ENCODE measurements at regions not wholly inside any gene's neighbourhood (a gene's known extent, or its start where the extent isn't known, plus 50 kb on each side); places are given as distances from the start of the nearest gene placed in this dataset.
"Not testable (repeated sequence)": the region's sequence is repeated elsewhere in the genome, so short reads cannot be mapped to it uniquely, and the experiment has no call there.

DNA sequence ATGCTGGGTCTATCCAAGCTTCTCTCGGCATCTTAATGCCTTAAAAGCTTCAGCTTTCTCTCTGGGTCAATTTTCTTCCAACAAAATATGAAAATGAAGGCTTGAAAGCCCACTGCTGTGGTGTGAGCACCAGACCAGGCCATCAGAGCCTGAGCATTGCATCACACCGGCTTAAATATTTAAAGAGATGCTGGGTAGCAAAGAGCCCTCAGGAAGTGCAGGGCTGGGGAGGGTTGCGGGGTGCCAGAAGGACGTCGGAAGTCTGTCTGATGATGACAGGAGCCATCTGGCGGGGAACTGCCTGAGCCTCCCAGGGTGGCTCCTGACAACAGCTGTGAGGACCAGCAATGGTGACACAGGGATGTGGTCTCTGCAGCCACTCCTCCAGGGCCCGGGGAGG lies 185.5 kb downstream of the OLFM1 start:
- DNase-seq (ENCODE audit: low read depth, low spot score) = no peak

DNA sequence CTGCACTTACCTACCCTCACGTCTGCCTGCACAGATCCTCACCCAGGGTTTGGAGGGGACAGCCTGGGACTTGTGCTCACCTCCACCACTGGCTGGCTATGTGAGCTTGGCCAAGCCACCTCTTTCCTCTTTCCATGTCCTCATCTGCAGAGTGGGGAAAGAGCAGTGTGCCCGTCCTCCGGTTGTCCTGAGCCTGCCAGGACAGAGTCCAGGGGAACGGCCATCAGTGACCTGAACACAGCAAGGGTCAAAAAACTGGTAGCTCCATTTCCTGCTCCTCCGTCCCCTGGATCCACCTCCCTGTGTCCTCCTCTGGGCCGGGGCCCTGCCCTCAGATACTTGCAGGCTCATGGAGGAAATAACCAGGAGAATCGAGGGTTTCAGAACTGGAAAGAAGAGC lies 187.7 kb downstream of the OLFM1 start:
- DNase-seq (ENCODE audit: low read depth, low spot score) = no peak

GRCh38 chr9:135275571-135276289 lies 188.3 kb downstream of the OLFM1 start:
- DNase-seq (ENCODE audit: low read depth, low spot score) = no peak

- peak; percentile 23 for DNase-seq (ENCODE audit: low read depth, low spot score)
Observed at GRCh38 chr9:135277219-135278201, 190.0 kb downstream of the OLFM1 start.

- no peak for DNase-seq (ENCODE audit: low read depth, low spot score)
Observed at GRCh38 chr9:135278586-135278985, 191.1 kb downstream of the OLFM1 start.

DNA sequence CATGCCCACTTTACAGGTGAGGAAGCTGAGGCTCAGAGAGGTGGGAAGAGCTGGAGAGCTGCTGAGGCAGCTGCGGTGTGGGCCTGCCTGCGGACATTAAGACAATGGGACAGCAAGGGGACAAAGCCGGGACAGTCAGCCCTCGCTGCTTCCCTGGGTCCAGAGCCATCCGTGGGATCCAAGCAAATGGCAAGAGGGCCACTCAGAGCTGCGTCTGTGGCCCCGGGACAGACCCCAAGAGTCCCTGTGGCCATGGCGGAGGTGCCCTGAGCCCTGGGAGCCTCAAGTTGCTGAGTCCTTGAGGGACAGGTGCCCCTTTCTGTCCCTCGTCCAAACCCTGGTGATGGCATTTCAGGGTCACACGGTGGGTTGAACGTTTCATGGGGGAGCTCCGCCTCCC lies 191.9 kb downstream of the OLFM1 start:
- DNase-seq (ENCODE audit: low read depth, low spot score) = no peak

- no peak for DNase-seq (ENCODE audit: low read depth, low spot score)
Observed at GRCh38 chr9:135279834-135280393, 192.4 kb downstream of the OLFM1 start.

- DNase-seq (ENCODE audit: low read depth, low spot score) = no peak
Observed at GRCh38 chr9:135280666-135281065, 193.2 kb downstream of the OLFM1 start.

GRCh38 chr9:135281151-135281550 lies 193.7 kb downstream of the OLFM1 start:
- DNase-seq (ENCODE audit: low read depth, low spot score) = peak; percentile 36

DNA sequence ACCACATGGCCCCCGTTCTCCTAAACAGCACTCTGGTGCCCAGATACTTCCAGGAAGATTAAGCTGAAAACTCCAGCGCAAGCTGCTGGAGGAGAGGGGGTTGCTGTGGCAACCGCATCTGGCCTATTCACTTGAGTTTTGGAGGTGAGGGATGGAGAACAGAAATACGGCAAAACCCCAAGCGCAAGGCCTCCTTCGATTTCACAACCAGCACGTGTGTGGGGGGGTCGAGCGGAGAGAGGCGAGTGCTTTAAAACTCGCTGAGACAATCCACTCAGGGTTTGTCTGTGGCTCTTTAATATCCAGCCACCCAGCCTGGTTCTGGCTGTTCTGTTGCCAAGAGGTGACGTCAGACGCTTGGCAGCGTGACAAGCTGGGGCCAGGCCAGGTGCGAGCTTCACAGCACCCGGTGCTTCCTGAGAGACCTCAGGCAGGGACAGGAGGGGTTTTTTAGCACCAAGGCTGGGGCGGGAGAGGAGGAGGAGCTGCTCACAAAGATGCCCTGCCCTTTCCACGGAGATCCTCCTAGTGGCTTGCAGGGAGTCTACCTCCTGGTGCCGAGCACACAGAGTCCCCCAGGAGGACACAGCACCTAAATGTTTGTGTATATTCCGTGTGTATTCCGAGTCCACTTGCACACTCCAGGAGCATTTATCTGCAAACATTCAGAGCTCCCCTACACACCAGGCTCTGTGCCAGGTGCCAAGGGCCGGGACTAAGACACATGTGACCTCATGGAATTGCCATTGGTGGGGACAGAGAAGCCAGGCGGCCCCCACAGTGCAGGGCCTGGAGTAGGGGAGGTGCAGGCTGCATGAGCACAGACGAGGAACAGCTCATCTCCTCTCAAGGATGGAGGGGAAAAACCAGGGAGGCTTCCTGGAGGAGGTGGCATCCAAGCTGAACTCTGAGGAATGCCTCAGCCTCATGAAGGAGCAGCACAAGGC lies 194.6 kb downstream of the OLFM1 start:
- no peak for DNase-seq (ENCODE audit: low read depth, low spot score)

- no peak for DNase-seq (ENCODE audit: low read depth, low spot score)
Observed at GRCh38 chr9:135282808-135283207, 195.3 kb downstream of the OLFM1 start.

- no peak for DNase-seq (ENCODE audit: low read depth, low spot score)
Observed at GRCh38 chr9:135283671-135284070, 195.9 kb upstream of the PPP1R26 start.

DNA sequence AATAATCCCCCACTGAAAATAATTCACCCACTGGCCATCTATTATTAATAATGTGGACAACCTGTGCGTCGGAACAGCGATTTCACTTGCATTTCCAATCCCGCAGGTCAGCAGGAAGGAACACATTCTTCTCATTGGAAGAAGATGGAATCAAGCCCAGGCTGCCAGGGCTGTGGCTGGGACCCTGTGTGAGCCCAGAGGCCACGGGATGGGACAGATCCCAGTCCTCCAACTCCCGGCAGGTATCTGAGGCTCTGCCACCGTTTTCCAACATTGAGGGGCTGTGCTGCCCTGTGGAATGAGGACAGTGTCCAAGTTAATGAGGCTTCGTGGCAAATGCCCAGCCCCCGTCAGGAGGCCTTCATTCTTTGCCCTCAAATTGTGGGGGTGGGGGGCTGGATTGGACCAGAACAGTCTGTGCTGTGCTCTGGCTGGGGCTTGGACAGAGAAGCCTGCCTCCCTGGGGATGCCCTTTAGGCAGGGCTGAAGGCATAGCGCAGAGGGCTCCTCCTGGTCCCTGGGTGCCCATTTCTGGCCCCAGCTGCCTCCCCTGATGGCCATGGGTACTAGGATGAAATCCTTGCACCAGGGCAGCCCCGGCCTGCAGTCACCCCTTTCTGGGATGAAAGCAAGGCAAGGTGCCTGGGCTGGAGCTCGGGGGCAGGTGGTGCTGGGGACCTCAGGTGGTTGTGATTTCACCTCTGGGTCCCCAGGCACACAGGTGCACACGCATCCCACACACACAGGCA lies 195.0 kb upstream of the PPP1R26 start:
- DNase-seq (ENCODE audit: low read depth, low spot score) = no peak

DNA sequence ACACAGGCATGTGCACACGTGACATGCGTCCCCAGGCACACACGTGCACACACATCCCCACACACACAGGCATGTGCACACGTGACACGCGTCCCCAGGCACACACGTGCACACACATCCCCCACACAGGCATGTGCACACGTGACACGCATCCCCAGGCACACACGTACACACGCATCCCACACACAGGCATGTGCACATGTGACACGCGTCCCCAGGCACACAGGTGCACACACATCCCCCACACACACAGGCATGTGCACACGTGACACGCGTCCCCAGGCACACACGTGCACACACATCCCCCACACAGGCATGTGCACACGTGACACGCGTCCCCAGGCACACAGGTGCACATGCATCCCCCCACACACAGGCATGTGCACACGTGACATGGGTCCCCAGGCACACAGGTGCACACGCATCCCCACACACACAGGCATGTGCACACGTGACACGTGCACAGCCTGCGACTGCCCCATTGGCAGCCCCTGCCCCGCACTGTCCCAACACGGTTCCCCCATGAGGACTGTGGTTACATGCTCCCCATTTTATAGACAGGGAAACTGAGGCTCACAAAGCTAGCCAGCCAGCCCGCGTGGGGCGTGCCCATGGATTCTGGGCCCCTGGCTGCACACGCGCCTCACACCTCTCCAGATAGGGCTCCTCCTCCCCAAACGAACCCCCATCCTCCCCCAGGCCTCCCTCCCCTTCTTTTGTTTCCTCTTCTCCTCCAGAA lies 193.2 kb upstream of the PPP1R26 start:
- DNase-seq (ENCODE audit: low read depth, low spot score) = not testable (repeated sequence)

DNA sequence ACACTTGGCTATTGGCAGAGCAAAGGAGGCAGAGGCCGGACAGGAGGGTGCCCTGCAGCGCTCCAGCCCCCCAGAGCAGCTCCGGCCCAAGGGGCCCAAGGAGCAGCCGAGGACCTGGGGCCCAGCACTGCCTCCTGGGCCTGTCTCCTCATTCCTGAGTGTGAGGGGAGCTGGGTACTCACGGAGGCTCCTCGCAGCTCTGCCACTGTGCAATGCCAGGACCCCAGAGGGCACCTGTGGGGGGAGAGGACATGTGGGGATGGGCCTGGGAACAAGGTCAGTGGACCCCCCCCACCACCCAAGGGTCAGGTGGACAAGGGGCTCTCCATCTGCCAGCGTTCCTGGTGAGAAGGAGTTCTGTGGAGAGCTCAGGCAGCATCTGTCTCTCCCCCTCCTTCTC lies 192.6 kb upstream of the PPP1R26 start:
- no peak for DNase-seq (ENCODE audit: low read depth, low spot score)

GRCh38 chr9:135287627-135288026 lies 192.0 kb upstream of the PPP1R26 start:
- DNase-seq (ENCODE audit: low read depth, low spot score) = no peak

- no peak for DNase-seq (ENCODE audit: low read depth, low spot score)
Observed at GRCh38 chr9:135288054-135288453, 191.5 kb upstream of the PPP1R26 start.

DNA sequence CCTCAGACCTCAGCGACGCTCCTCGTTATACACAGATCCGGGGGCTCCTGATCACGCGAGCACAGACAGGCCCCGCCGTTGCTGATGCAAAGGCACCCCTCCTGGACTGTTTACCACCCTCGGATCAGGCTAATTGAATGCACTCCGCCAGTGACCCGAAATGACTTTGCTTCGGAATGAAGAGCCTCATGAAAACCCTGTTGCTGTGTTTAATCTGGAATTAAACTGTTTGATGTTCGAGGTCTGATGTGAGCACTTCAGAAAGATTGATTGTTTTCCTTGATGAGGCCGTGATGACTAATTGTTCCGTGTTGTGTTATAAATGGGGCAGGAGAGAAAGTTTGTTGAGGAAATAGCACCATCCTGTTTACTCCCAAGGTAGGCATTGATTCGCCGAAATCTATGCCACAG lies 190.5 kb upstream of the PPP1R26 start:
- DNase-seq (ENCODE audit: low read depth, low spot score) = no peak

DNA sequence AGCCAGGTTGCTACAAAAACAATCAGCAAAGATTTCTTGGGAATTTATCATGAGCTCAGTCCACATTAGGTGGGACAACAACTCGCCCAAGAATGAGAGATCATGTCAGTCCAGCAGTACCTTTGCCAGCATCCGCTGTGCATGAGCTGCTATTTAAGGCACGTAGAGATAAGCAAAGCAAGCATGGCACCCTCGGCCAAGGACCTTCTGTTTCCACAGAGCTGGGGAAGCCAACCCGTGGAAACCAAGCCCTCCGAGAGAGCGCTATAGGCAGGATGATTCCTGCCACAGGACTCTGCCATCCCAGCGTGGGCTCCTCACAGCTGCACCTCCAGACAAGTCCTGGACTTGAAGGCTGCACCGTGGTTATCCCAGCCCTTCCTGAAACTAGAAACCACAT lies 189.5 kb upstream of the PPP1R26 start:
- no peak for DNase-seq (ENCODE audit: low read depth, low spot score)

DNA sequence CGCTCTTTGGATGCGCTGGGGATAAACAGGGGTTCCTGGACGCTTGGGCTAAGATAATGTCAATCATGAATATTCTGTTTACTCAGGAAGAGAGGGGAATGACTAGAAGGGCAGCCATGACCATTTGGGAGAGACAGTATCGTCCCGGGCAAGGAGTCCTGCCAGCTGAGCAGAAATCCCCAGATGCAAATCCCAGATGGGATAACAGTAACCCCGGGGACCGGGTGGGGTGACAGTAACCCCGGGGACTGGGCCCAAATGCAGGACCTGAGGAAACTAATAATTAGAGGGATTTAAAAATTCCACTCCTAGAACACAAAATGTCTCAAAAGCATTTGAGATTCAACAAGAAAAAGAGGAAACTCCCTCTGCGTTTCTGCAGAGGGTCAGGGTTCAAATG lies 189.0 kb upstream of the PPP1R26 start:
- DNase-seq (ENCODE audit: low read depth, low spot score) = no peak
